Neutrophil (primary cell): ENCODE measurements at regions not wholly inside any gene's neighbourhood (a gene's known extent, or its start where the extent isn't known, plus 50 kb on each side); places are given as distances from the start of the nearest gene placed in this dataset.
"Not testable (repeated sequence)": the region's sequence is repeated elsewhere in the genome, so short reads cannot be mapped to it uniquely, and the experiment has no call there.

ENCODE experiments used
- H3K27ac ChIP-seq: fragments of 200-600 bp; sonication (generic); 2 replicates; pipeline ENCODE4 v1.5.1; 2016; ENCODE audit warnings: mild to moderate bottlenecking, moderate library complexity
- H3K27me3 ChIP-seq: fragments of 200-600 bp; sonication (generic); 2 replicates; pipeline ENCODE4 v1.6.0; 2016; ENCODE audit warnings: mild to moderate bottlenecking
- H3K36me3 ChIP-seq: fragments of 200-600 bp; sonication (generic); 2 replicates; pipeline ENCODE4 v1.5.1; 2017
- H3K4me1 ChIP-seq, 2 experiments: fragments of 200-600 bp in 1 of 2; sonication (generic) in 1 of 2; 1 replicate in 1 of 2; 2 replicates in 1 of 2; pipeline versions ENCODE4 v1.5.1 to v1.6.1; 2013 to 2016; ENCODE audit warnings: low read depth in 1 of 2, low read length in 1 of 2, mild to moderate bottlenecking in 1 of 2, moderate library complexity in 1 of 2; ENCODE audit not compliant: control insufficient read depth in 1 of 2, insufficient read depth in 1 of 2
- H3K4me3 ChIP-seq, 2 experiments: fragments of 200-600 bp in 1 of 2; sonication (generic) in 1 of 2; 1 replicate in 1 of 2; 2 replicates in 1 of 2; pipeline ENCODE4 v1.5.1; 2013 to 2016; ENCODE audit warnings: low read depth in 1 of 2, low read length in 1 of 2, mild to moderate bottlenecking in 1 of 2, moderate library complexity in 1 of 2
- H3K9me3 ChIP-seq: fragments of 200-600 bp; sonication (generic); 2 replicates; pipeline ENCODE4 v1.5.1; 2016
- CTCF ChIP-seq: fragments of 200-600 bp; sonication (generic); IDR thresholded peaks from 2 replicates; pipeline ENCODE4 v1.5.1; 2016; ENCODE audit warnings: antibody characterized with exemption

GRCh38 chr7:155396661-155397060 lies 61.3 kb upstream of the EN2 start:
- Histone ChIP-seq H3K4me3 (no peak overlapping the region), H3K27me3 (peaks cover 84% of the 10 kb centered on the region), H3K4me1 (no peaks in the 10 kb centered on the region), H3K27ac (no peak overlapping the region), H3K36me3 (no peaks in the 10 kb centered on the region), H3K9me3 (no peaks in the 10 kb centered on the region)
- no peak for TF ChIP-seq CTCF

- H3K4me1 ChIP-seq, H3K27ac ChIP-seq, H3K36me3 ChIP-seq, H3K4me3 ChIP-seq, H3K9me3 ChIP-seq: not testable (repeated sequence)
- peaks cover 84% of the 10 kb centered on the region for H3K27me3 ChIP-seq
Measured at GRCh38 chr7:155397758-155398714, 59.9 kb upstream of the EN2 start.

- Histone ChIP-seq H3K27ac (no peak overlapping the region), H3K4me1 (no peaks in the 10 kb centered on the region), H3K9me3 (no peaks in the 10 kb centered on the region), H3K36me3 (no peaks in the 10 kb centered on the region), H3K27me3 (peaks cover 84% of the 10 kb centered on the region), H3K4me3 (no peak overlapping the region)
- no peak for TF ChIP-seq CTCF
Measured at GRCh38 chr7:155398944-155399343, 59.0 kb upstream of the EN2 start.

GRCh38 chr7:155399577-155399976 lies 58.4 kb upstream of the EN2 start:
- H3K4me1 ChIP-seq, result no peaks in the 10 kb centered on the region
- no peak for TF ChIP-seq CTCF
- H3K27me3 ChIP-seq, result peaks cover 85% of the 10 kb centered on the region
- H3K36me3 ChIP-seq, result no peaks in the 10 kb centered on the region
- no peak overlapping the region for H3K4me3 ChIP-seq
- H3K9me3 ChIP-seq, result no peaks in the 10 kb centered on the region
- no peak overlapping the region for H3K27ac ChIP-seq

- Histone ChIP-seq H3K27ac (no peak overlapping the region), H3K9me3 (no peaks in the 10 kb centered on the region), H3K4me1 (no peaks in the 10 kb centered on the region), H3K4me3 (no peak overlapping the region), H3K36me3 (no peaks in the 10 kb centered on the region), H3K27me3 (peaks cover 85% of the 10 kb centered on the region)
- TF ChIP-seq CTCF, result no peak
Measured at GRCh38 chr7:155401231-155401630, 56.7 kb upstream of the EN2 start.

GRCh38 chr7:155401884-155402283 lies 56.0 kb upstream of the EN2 start:
- no peak overlapping the region for H3K4me3 ChIP-seq
- H3K36me3 ChIP-seq, result no peaks in the 10 kb centered on the region
- no peak overlapping the region for H3K27ac ChIP-seq
- no peak for TF ChIP-seq CTCF
- no peaks in the 10 kb centered on the region for H3K4me1 ChIP-seq
- no peaks in the 10 kb centered on the region for H3K9me3 ChIP-seq
- peaks cover 84% of the 10 kb centered on the region for H3K27me3 ChIP-seq
